ENCODE measurements at regions not wholly inside any gene's neighbourhood (a gene's known extent, or its start where the extent isn't known, plus 50 kb on each side); places are given as distances from the start of the nearest gene placed in this dataset.

DNA sequence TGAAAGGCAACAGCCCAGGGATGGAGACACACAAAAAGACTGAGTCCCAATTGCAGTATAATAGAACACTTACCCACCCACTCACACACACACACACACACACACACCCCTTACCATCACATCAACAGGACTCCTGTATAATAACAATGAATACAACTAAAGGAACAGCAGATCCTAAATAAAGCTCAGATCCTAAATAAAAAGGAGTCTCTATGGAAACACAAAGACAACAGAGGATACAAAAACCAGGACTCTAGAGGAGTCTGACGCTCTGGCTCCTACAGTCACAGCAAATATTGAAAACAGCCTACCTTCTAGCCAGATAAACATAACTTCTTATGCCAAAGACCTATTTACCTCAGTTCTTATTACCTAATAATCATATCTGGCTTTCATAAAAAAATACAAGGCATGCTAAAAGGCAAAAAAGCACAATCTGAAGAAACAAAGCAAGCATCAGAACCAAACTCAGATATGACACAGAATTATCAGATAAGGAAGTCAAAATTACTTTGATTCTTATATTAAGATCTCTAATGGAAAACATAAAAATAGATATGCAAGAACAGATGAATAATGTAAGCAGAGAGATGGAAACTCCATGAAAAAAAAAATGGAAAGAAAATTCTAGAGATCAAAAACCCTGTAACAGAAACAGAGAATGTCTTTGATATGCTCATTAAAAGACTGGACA is 134.9 kb downstream of the MMUT start:
- ATAC-seq (no peak), DNase-seq (no peak)
- H3K4me1 ChIP-seq (ENCODE audit: control insufficient read depth, insufficient read depth, low read length), result no peaks in the 10 kb centered on the region
- TF ChIP-seq, protein P1, sequence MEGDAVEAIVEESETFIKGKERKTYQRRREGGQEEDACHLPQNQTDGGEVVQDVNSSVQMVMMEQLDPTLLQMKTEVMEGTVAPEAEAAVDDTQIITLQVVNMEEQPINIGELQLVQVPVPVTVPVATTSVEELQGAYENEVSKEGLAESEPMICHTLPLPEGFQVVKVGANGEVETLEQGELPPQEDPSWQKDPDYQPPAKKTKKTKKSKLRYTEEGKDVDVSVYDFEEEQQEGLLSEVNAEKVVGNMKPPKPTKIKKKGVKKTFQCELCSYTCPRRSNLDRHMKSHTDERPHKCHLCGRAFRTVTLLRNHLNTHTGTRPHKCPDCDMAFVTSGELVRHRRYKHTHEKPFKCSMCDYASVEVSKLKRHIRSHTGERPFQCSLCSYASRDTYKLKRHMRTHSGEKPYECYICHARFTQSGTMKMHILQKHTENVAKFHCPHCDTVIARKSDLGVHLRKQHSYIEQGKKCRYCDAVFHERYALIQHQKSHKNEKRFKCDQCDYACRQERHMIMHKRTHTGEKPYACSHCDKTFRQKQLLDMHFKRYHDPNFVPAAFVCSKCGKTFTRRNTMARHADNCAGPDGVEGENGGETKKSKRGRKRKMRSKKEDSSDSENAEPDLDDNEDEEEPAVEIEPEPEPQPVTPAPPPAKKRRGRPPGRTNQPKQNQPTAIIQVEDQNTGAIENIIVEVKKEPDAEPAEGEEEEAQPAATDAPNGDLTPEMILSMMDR (IDR thresholded peaks at IDR 0.05), result no peak
- no peak overlapping the region for H3K4me3 ChIP-seq (ENCODE audit: low read length)
- H3K27ac ChIP-seq (ENCODE audit: low read length), result no peak overlapping the region
- H3K9me3 ChIP-seq (ENCODE audit: control insufficient read depth, insufficient read depth, low read length), result no peaks in the 10 kb centered on the region
- Mint-ChIP-seq H3K27me3 (ENCODE audit: low read depth in 2 of 2) (no peaks in the 10 kb centered on the region), H3K9me3 (peaks cover 12 to 17% of the 10 kb centered on the region in 2 donors), H3K4me3 (no peak overlapping the region), H3K27ac (no peak overlapping the region), H3K4me1 (no peaks in the 10 kb centered on the region), H3K36me3 (no peaks in the 10 kb centered on the region)
- H3K36me3 ChIP-seq (ENCODE audit: control insufficient read depth, insufficient read depth, low read length), result no peaks in the 10 kb centered on the region
- 89% methylated on average over 1 of the region's 1 CpG for WGBS (ENCODE audit: insufficient coverage)
- intact Hi-C loops (cut with micrococcal nuclease), result no loop called here
- no peaks in the 10 kb centered on the region for H3K27me3 ChIP-seq (ENCODE audit: control insufficient read depth, insufficient read depth, low read length)

DNA sequence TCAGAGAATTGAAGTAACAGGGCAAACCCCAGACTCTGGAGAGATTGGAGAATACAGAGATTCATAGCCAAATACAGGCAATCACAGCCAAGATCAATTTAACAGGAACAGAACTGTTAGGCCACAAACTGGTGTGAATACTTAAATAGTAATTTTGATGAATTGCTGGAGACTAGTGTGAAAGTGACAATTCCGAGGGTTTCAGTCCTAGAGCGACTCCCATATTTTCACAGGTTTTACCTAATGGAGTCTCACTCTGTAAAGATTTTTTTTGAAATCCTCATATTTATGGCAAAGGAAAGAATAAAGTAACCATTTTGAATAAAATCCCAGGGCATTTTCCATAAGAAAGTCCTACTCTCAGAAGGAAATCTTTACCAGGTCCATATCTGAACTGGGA is 135.5 kb downstream of the MMUT start:
- Mint-ChIP-seq H3K27ac (no peak overlapping the region), H3K9me3 (peaks cover 12 to 15% of the 10 kb centered on the region in 2 donors), H3K4me3 (no peak overlapping the region), H3K27me3 (ENCODE audit: low read depth in 2 of 2) (no peaks in the 10 kb centered on the region), H3K4me1 (no peaks in the 10 kb centered on the region), H3K36me3 (no peaks in the 10 kb centered on the region)
- no peaks in the 10 kb centered on the region for H3K36me3 ChIP-seq (ENCODE audit: control insufficient read depth, insufficient read depth, low read length)
- no peaks in the 10 kb centered on the region for H3K4me1 ChIP-seq (ENCODE audit: control insufficient read depth, insufficient read depth, low read length)
- ATAC-seq, result no peak
- intact Hi-C loops (cut with micrococcal nuclease), result no loop called here
- TF ChIP-seq, protein P1 (IDR thresholded peaks at IDR 0.05), result no peak
- no peaks in the 10 kb centered on the region for H3K9me3 ChIP-seq (ENCODE audit: control insufficient read depth, insufficient read depth, low read length)
- no peak overlapping the region for H3K4me3 ChIP-seq (ENCODE audit: low read length)
- H3K27ac ChIP-seq (ENCODE audit: low read length), result no peak overlapping the region
- DNase-seq, result no peak
- no peaks in the 10 kb centered on the region for H3K27me3 ChIP-seq (ENCODE audit: control insufficient read depth, insufficient read depth, low read length)
- WGBS (ENCODE audit: insufficient coverage), result 89% methylated on average over 2 of the region's 2 CpGs

DNA sequence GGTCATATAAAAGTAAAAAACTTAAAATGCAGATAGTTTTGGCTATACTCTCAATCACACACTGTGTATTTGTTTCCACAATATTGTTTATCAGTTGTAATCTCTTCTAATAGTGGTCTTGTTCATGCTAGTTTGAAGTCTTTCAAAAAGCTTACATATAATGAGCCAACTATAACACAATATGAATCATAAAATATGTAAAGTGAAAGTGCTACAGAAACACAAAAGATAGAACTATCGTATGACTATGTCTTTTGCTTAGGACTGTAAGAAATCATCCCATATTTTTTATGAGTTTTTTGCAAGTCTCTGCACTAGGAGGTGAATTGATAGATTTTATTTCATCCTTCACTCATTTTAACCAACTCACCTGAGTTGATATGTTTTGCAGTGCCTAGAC is 136.0 kb downstream of the MMUT start:
- Mint-ChIP-seq H3K27me3 (ENCODE audit: low read depth in 2 of 2) (no peaks in the 10 kb centered on the region), H3K4me1 (no peaks in the 10 kb centered on the region), H3K36me3 (no peaks in the 10 kb centered on the region), H3K4me3 (no peak overlapping the region), H3K9me3 (peaks cover 11 to 12% of the 10 kb centered on the region in 2 donors), H3K27ac (no peak overlapping the region)
- Histone ChIP-seq H3K4me1 (ENCODE audit: control insufficient read depth, insufficient read depth, low read length) (no peaks in the 10 kb centered on the region), H3K4me3 (ENCODE audit: low read length) (no peak overlapping the region), H3K27me3 (ENCODE audit: control insufficient read depth, insufficient read depth, low read length) (no peaks in the 10 kb centered on the region), H3K27ac (ENCODE audit: low read length) (no peak overlapping the region), H3K36me3 (ENCODE audit: control insufficient read depth, insufficient read depth, low read length) (no peaks in the 10 kb centered on the region), H3K9me3 (ENCODE audit: control insufficient read depth, insufficient read depth, low read length) (no peaks in the 10 kb centered on the region)
- TF ChIP-seq, protein P1 (IDR thresholded peaks at IDR 0.05), result no peak
- no CpG with 5 or more reads among the region's 1 CpG for WGBS (ENCODE audit: insufficient coverage)
- ATAC-seq, result no peak
- intact Hi-C loops (cut with micrococcal nuclease), result no loop called here
- no peak for DNase-seq

DNA sequence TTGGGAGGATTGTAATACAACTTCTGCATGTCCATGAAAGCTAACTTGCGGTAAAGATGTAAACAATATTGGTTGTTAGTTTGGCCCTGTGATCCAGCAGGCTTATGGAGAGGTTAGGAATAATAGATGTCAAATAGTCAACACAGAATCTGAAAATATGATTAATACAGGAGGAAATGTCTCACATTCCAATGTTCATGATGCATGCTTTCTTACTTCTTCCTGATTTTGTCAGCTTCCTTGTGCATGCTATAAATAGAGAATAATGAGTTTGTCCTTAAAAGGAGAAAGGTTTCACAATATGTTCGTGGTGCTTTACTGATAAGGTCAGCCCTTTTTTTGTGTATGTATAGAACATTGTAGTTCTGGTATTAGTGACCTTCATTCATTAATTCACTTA is 136.7 kb downstream of the MMUT start:
- TF ChIP-seq, protein P1 (IDR thresholded peaks at IDR 0.05), result no peak
- Mint-ChIP-seq H3K27me3 (ENCODE audit: low read depth in 2 of 2) (no peaks in the 10 kb centered on the region), H3K36me3 (no peaks in the 10 kb centered on the region), H3K27ac (no peak overlapping the region), H3K9me3 (peaks cover 9 to 12% of the 10 kb centered on the region in 2 donors), H3K4me3 (no peak overlapping the region), H3K4me1 (no peaks in the 10 kb centered on the region)
- H3K4me3 ChIP-seq (ENCODE audit: low read length), result no peak overlapping the region
- H3K36me3 ChIP-seq (ENCODE audit: control insufficient read depth, insufficient read depth, low read length), result no peaks in the 10 kb centered on the region
- 0% methylated on average over 1 of the region's 2 CpGs for WGBS (ENCODE audit: insufficient coverage)
- ATAC-seq (no peak), DNase-seq (no peak)
- H3K9me3 ChIP-seq (ENCODE audit: control insufficient read depth, insufficient read depth, low read length), result no peaks in the 10 kb centered on the region
- H3K27me3 ChIP-seq (ENCODE audit: control insufficient read depth, insufficient read depth, low read length), result no peaks in the 10 kb centered on the region
- H3K4me1 ChIP-seq (ENCODE audit: control insufficient read depth, insufficient read depth, low read length), result no peaks in the 10 kb centered on the region
- no peak overlapping the region for H3K27ac ChIP-seq (ENCODE audit: low read length)
- intact Hi-C loops (cut with micrococcal nuclease), result no loop called here

Measured in natural killer cell (primary cell).